ENCODE measurements at regions not wholly inside any gene's neighbourhood (a gene's known extent, or its start where the extent isn't known, plus 50 kb on each side); places are given as distances from the start of the nearest gene placed in this dataset.

GRCh38 chr21:38605236-38605635, 107.0 kb upstream of the ERG start (continued):
- TF ChIP-seq NKRF (conservative IDR thresholded peaks at IDR 0.05) (no peak), EZH2 (IDR thresholded peaks at IDR 0.05; ENCODE audit: borderline replicate concordance, control insufficient read depth, low read depth, low read length) (no peak), RFX5 (IDR thresholded peaks at IDR 0.05; ENCODE audit: low read depth, low read length) (no peak), POLR2A (IDR thresholded peaks at IDR 0.05; ENCODE audit: low read depth, low read length) (no peak), ASH2L (IDR thresholded peaks at IDR 0.05; ENCODE audit: borderline replicate concordance, low read depth) (no peak)

GRCh38 chr21:38609580-38609979, 111.3 kb upstream of the ERG start:
- intact Hi-C loops (cut with micrococcal nuclease; ENCODE audit: unreplicated experiment): no loop called here
- no peaks in the 10 kb centered on the region for H4K20me1 ChIP-seq (ENCODE audit: control insufficient read depth, insufficient read depth)
- in situ Hi-C loops (cut with MboI): no loop called here
- ChIA-PET RAD21 (ENCODE audit: unreplicated experiment) (no interaction called here), POLR2A (interaction anchor here (0.6 kb wide), 1 partner anchor 9 kb away, joined by 3 read pairs; no protein-coding TSS in a partner anchor), CTCF (no interaction called here), SMC1A (ENCODE audit: uncharacterized antibody, unreplicated experiment) (no interaction called here)
- ATAC-seq: no peak
- H3K4me3 ChIP-seq: no peak overlapping the region
- no peaks in the 10 kb centered on the region; a peak in 1 of 4 replicates for H3K27me3 ChIP-seq (replicated peaks in 1 of 2; ENCODE audit: control insufficient read depth in 2 of 2, insufficient read depth in 2 of 2, low read length in 1 of 2)
- H3K79me2 ChIP-seq (ENCODE audit: control insufficient read depth, insufficient read depth, low read length): no peaks in the 10 kb centered on the region
- no peak for FAIRE-seq
- H3K27ac ChIP-seq (ENCODE audit: control insufficient read depth, insufficient read depth): no peak overlapping the region
- H3K9me3 ChIP-seq (replicated peaks; ENCODE audit: control insufficient read depth, insufficient read depth, low read length): no peaks in the 10 kb centered on the region
- H2AFZ ChIP-seq (ENCODE audit: control insufficient read depth, low read depth, low read length): no peak overlapping the region
- no peak for DNase-seq (ENCODE audit: low read depth, low spot score)
- H3K4me2 ChIP-seq (ENCODE audit: control insufficient read depth, insufficient read depth): no peak overlapping the region
- BruUV-seq (replicated peaks): no TSS peak
- H3K4me1 ChIP-seq (ENCODE audit: control insufficient read depth, insufficient read depth, low read length): no peaks in the 10 kb centered on the region
- H3K36me3 ChIP-seq (ENCODE audit: control insufficient read depth in 2 of 2, insufficient read depth in 2 of 2, low read length in 1 of 2): no peaks in the 10 kb centered on the region
- WGBS (ENCODE audit: insufficient coverage, insufficient replicate concordance, low lambda C conversion rate, missing lambda C conversion rate): 73% methylated on average over 4 of the region's 4 CpGs
- H3K9ac ChIP-seq (ENCODE audit: control insufficient read depth, insufficient read depth, low read length): no peak overlapping the region
- TF ChIP-seq ZNF384 (IDR thresholded peaks at IDR 0.05; ENCODE audit: borderline replicate concordance, low read depth, low read length) (no peak), CHD1 (IDR thresholded peaks at IDR 0.05; ENCODE audit: low read depth, low read length) (no peak), POLR2AphosphoS2 (IDR thresholded peaks at IDR 0.05; ENCODE audit: low read depth, low read length) (no peak), JUNB (IDR thresholded peaks at IDR 0.05) (no peak), ELK1 (IDR thresholded peaks at IDR 0.05; ENCODE audit: low read depth, low read length) (no peak), ATF7 (IDR thresholded peaks at IDR 0.05; ENCODE audit: low read depth) (no peak), MLLT1 (IDR thresholded peaks at IDR 0.05) (no peak), MTA3 (IDR thresholded peaks at IDR 0.05; ENCODE audit: borderline replicate concordance, low read length) (no peak), PBX3 (IDR thresholded peaks at IDR 0.05; ENCODE audit: insufficient replicate concordance, low read depth, low read length) (no peak), POLR2A (IDR thresholded peaks at IDR 0.05; ENCODE audit: low read depth, low read length) (no peak), POU2F2 (IDR thresholded peaks at IDR 0.05; ENCODE audit: borderline replicate concordance, low read depth, low read length) (no peak), KLF5 (IDR thresholded peaks at IDR 0.05; ENCODE audit: partially characterized antibody) (no peak), HDAC6 (IDR thresholded peaks at IDR 0.05; ENCODE audit: unreplicated experiment) (no peak), WRNIP1 (IDR thresholded peaks at IDR 0.05; ENCODE audit: borderline replicate concordance, low read depth, low read length) (no peak), IRF4 (IDR thresholded peaks at IDR 0.05; ENCODE audit: low read depth, low read length) (no peak), HDGF (IDR thresholded peaks at IDR 0.05) (no peak)
